HUES64 (cell line): ENCODE measurements at regions not wholly inside any gene's neighbourhood (a gene's known extent, or its start where the extent isn't known, plus 50 kb on each side); places are given as distances from the start of the nearest gene placed in this dataset.

Source experiments
- H3K27ac ChIP-seq: 2 replicates; pipeline ENCODE4 v1.7.0; 2013; ENCODE audit warnings: low read depth, low read length, inconsistent platforms
- H3K27me3 ChIP-seq: 2 replicates; pipeline ENCODE4 v1.6.1; 2013; ENCODE audit warnings: mild to moderate bottlenecking, low read length; ENCODE audit not compliant: insufficient read depth
- H3K36me3 ChIP-seq: 2 replicates; pipeline ENCODE4 v1.6.1; 2013; ENCODE audit warnings: mild to moderate bottlenecking, low read length; ENCODE audit not compliant: insufficient read depth
- H3K4me1 ChIP-seq: 2 replicates; pipeline ENCODE4 v1.6.1; 2013; ENCODE audit warnings: mild to moderate bottlenecking, low read length, moderate library complexity; ENCODE audit not compliant: insufficient read depth
- H3K4me3 ChIP-seq: 2 replicates; pipeline ENCODE4 v1.5.1; 2013; ENCODE audit warnings: mild to moderate bottlenecking, low read length, moderate library complexity
- H3K9ac ChIP-seq: 2 replicates; pipeline ENCODE4 v1.6.1; 2013; ENCODE audit warnings: mild to moderate bottlenecking, low read depth, low read length
- H3K9me3 ChIP-seq: 2 replicates; pipeline ENCODE4 v1.6.1; 2013; ENCODE audit warnings: low read depth, low read length; ENCODE audit not compliant: insufficient read depth
- WGBS: fragments of 150-250, 120-280 bp; methylation state at CpG from one replicate; pipeline ENCODE4 v1.1.7; 2013; ENCODE audit warnings: missing lambda C conversion rate; 5-methylcytosine and 5-hydroxymethylcytosine counted together

GRCh38 chr7:98548370-98548769 lies 68.7 kb upstream of the NPTX2 start:
- Histone ChIP-seq H3K4me3 (no peak overlapping the region), H3K36me3 (no peaks in the 10 kb centered on the region), H3K9me3 (peaks cover 14% of the 10 kb centered on the region), H3K9ac (no peak overlapping the region), H3K27me3 (no peaks in the 10 kb centered on the region), H3K4me1 (no peaks in the 10 kb centered on the region), H3K27ac (no peak overlapping the region)
- WGBS = 84% methylated on average over 2 of the region's 2 CpGs

GRCh38 chr7:98541101-98541500 lies 76.0 kb upstream of the NPTX2 start:
- Histone ChIP-seq H3K27me3 (no peaks in the 10 kb centered on the region), H3K9me3 (no peaks in the 10 kb centered on the region), H3K36me3 (no peaks in the 10 kb centered on the region), H3K9ac (no peak overlapping the region), H3K4me3 (no peak overlapping the region), H3K4me1 (no peaks in the 10 kb centered on the region), H3K27ac (no peak overlapping the region)
- 89% methylated on average over 10 of the region's 10 CpGs for WGBS

DNA sequence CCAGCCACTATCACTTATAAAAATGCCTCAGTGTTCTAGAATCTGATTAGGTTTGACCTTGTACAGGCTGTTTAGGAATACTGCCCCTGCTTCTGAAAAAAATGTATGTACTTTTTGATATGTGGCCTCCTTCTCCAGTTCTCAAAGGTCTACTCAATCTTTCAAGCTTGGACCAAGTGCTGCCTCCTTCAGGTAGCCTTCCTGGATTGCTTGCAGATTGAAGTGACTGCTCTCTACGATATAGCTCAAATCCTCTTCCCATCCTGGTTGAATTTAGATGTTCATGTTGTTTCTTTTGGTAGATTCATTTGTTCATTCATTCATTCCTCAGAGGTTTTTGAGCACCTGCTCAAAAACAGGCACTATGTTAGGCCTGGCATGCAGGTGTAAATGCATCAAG lies 77.2 kb upstream of the NPTX2 start:
- H3K27me3 ChIP-seq = no peaks in the 10 kb centered on the region

DNA sequence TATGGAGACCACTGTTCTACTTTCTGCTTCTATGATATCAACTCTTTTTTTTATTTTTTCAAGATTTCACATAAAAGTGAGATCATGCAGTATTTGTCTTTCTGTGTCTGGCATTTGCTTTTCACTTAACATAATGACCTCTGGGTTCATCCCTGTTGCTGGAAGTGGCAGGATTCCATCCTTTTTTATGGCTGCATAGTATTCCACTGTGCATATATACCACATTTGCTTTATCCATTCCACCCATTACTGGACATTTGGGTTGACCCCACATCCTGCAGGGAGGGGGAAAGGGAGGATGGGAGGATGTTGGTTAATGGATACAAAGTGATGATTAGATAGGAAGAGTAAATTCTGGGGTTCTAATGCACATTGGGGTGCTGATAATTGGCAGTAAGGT lies 80.3 kb upstream of the NPTX2 start:
- no peaks in the 10 kb centered on the region for H3K36me3 ChIP-seq
- no peaks in the 10 kb centered on the region for H3K4me1 ChIP-seq
- no peak overlapping the region for H3K27ac ChIP-seq
- no peak overlapping the region for H3K4me3 ChIP-seq
- H3K27me3 ChIP-seq = no peaks in the 10 kb centered on the region
- H3K9ac ChIP-seq = no peak overlapping the region
- no peaks in the 10 kb centered on the region for H3K9me3 ChIP-seq

More for the DNA sequence above, 77.2 kb upstream of the NPTX2 start:
- WGBS = 86% methylated on average over 1 of the region's 1 CpG
- Histone ChIP-seq H3K9ac (no peak overlapping the region), H3K36me3 (no peaks in the 10 kb centered on the region), H3K27ac (no peak overlapping the region), H3K4me3 (no peak overlapping the region), H3K4me1 (no peaks in the 10 kb centered on the region), H3K9me3 (no peaks in the 10 kb centered on the region)

- Histone ChIP-seq H3K4me3 (no peak overlapping the region), H3K4me1 (no peaks in the 10 kb centered on the region), H3K9me3 (no peaks in the 10 kb centered on the region), H3K36me3 (no peaks in the 10 kb centered on the region), H3K27me3 (no peaks in the 10 kb centered on the region), H3K9ac (no peak overlapping the region), H3K27ac (no peak overlapping the region)
- WGBS = 92% methylated on average over 7 of the region's 7 CpGs
Measured at GRCh38 chr7:98534493-98534892, 82.6 kb upstream of the NPTX2 start.

DNA sequence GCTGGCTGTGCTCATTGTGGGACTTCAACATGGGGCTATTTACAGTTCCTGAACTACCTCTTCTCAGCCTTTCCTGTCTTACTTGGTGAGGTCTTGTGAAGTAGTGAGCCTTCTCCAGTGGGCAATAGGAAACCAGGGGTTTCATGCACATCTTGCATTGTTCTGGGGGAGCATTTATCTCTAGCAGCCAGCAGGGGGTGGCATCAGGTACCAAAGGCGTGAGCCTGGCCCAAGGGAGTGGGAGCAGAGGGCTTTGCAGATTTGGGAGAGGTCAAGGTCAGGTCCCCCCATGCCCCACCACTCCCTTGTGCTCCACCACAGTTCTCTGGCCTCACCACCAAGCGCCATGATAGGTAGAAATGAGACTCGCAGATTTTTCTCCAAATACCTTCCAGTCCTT lies 85.4 kb upstream of the NPTX2 start:
- H3K27me3 ChIP-seq = no peaks in the 10 kb centered on the region
- no peaks in the 10 kb centered on the region for H3K36me3 ChIP-seq
- H3K9ac ChIP-seq = no peak overlapping the region
- no peaks in the 10 kb centered on the region for H3K4me1 ChIP-seq
- no peak overlapping the region for H3K4me3 ChIP-seq
- H3K9me3 ChIP-seq = no peaks in the 10 kb centered on the region
- WGBS = 89% methylated on average over 3 of the region's 3 CpGs
- no peak overlapping the region for H3K27ac ChIP-seq

- H3K27ac ChIP-seq = no peak overlapping the region
- no peaks in the 10 kb centered on the region for H3K4me1 ChIP-seq
- no peaks in the 10 kb centered on the region for H3K27me3 ChIP-seq
- WGBS = 83% methylated on average over 8 of the region's 8 CpGs
- H3K9ac ChIP-seq = no peak overlapping the region
- H3K9me3 ChIP-seq = peaks cover 10% of the 10 kb centered on the region; the same call in 1 of the 2 replicates
- H3K36me3 ChIP-seq = no peaks in the 10 kb centered on the region
- H3K4me3 ChIP-seq = no peak overlapping the region
Measured at GRCh38 chr7:98528079-98528478, 89.0 kb upstream of the NPTX2 start.

GRCh38 chr7:98526059-98526458 lies 91.0 kb upstream of the NPTX2 start:
- Histone ChIP-seq H3K36me3 (no peaks in the 10 kb centered on the region), H3K27me3 (no peaks in the 10 kb centered on the region), H3K9ac (no peak overlapping the region), H3K9me3 (peaks cover 16% of the 10 kb centered on the region; the same call in 1 of the 2 replicates), H3K4me3 (no peak overlapping the region), H3K27ac (no peak overlapping the region), H3K4me1 (no peaks in the 10 kb centered on the region)
- WGBS = 92% methylated on average over 10 of the region's 10 CpGs

DNA sequence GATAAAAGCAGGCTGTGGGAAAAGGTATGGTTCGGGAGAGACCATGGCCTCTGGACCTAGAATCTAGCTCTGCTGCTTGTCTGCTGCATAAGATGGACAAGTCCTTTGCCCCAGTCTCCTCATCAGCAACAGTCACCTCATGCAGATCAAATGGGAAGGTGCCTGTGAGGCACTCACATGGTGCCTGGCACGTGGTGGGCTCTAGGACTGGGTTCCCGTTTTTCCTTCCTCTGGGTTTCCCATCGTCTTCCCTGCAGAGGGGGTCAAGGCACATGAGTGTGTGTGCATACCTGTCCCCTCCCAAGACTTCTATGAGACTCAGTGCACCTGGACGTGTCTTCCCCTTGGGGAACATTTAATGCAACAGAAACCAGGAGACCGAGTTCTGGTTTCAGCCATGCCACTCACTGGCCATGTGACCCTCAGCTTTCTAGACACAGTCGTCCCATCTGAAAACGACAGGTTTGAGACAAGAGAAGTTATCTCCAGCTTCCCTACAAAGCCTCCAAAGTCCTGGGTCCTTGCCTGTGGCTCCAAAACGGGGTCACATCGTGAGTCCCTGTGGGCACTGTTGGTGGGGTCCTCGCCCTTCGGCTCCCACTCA lies 95.9 kb upstream of the NPTX2 start:
- no peaks in the 10 kb centered on the region for H3K4me1 ChIP-seq
- no peak overlapping the region for H3K27ac ChIP-seq
- peaks cover 16% of the 10 kb centered on the region; the same call in 1 of the 2 replicates for H3K9me3 ChIP-seq
- no peak overlapping the region for H3K4me3 ChIP-seq
- no peak overlapping the region for H3K9ac ChIP-seq
- H3K36me3 ChIP-seq = no peaks in the 10 kb centered on the region
- H3K27me3 ChIP-seq = no peaks in the 10 kb centered on the region
- WGBS = 90% methylated on average over 12 of the region's 12 CpGs

- H3K4me1 ChIP-seq = no peaks in the 10 kb centered on the region
- H3K9ac ChIP-seq = no peak overlapping the region
- no peak overlapping the region for H3K27ac ChIP-seq
- 93% methylated on average over 10 of the region's 10 CpGs for WGBS
- no peak overlapping the region for H3K4me3 ChIP-seq
- H3K36me3 ChIP-seq = no peaks in the 10 kb centered on the region
- no peaks in the 10 kb centered on the region for H3K27me3 ChIP-seq
- peaks cover 16% of the 10 kb centered on the region; the same call in 1 of the 2 replicates for H3K9me3 ChIP-seq
Measured at GRCh38 chr7:98520356-98520951, 96.6 kb upstream of the NPTX2 start.

DNA sequence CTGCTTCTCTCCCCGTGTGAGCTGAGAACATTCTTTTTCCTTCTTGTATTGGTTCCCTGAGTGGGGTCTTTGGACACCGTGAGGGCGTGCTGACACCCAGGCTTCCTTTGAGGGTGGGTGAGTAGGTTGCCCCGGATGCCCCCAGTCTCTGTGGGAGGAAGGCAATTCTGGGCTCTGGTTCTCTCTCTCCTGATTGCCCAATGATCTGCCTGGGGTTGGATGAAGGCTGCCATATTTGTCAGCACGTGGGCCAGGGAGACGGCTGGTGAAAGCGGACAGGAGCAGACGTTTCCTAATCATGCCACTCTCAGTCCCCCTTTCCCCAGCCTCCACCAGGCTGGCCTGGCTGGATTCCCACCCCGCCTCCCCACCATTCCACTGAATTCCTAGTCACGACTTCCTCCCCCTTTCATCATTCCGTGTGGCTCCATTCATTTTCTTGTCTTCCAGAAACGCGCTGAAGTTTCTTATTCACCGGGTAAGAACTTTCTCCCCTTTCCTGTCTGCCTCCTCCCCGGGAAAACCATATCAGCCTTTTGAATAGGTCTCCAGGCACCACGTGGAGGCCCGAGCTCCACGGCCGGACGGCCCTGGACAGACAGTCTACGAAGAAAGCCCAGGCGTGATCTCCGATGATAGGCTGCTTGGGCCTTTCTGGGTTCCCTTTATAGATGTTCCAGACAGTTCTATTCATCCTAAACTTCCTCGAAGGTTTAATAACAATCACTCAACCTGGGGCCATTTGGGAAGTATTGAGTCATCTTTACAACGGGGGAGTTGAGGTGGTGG lies 98.7 kb upstream of the NPTX2 start:
- no peaks in the 10 kb centered on the region for H3K4me1 ChIP-seq
- H3K27ac ChIP-seq = no peak overlapping the region
- 89% methylated on average over 25 of the region's 25 CpGs for WGBS
- no peak overlapping the region for H3K4me3 ChIP-seq
- H3K36me3 ChIP-seq = no peaks in the 10 kb centered on the region
- H3K9me3 ChIP-seq = peaks cover 9% of the 10 kb centered on the region; the same call in 1 of the 2 replicates
- no peak overlapping the region for H3K9ac ChIP-seq
- H3K27me3 ChIP-seq = no peaks in the 10 kb centered on the region
